ENCODE measurements at regions not wholly inside any gene's neighbourhood (a gene's known extent, or its start where the extent isn't known, plus 50 kb on each side); places are given as distances from the start of the nearest gene placed in this dataset.

- TF ChIP-seq ELF1 (IDR thresholded peaks at IDR 0.05; ENCODE audit: borderline replicate concordance, low read depth), result no peak
- TF ChIP-seq CTCF (IDR thresholded peaks at IDR 0.05 in 2 of 3, conservative IDR thresholded peaks at IDR 0.05 in 1 of 3; ENCODE audit: borderline replicate concordance in 1 of 3, insufficient read depth in 1 of 3, low read depth in 2 of 3, low read length in 2 of 3), result peak; percentile 46 to 72 (median 62); a peak in 5 of 6 replicates
- no peak for TF ChIP-seq POLR2AphosphoS5 (IDR thresholded peaks at IDR 0.05; ENCODE audit: low read depth, low read length)
- TF ChIP-seq POLR2A (IDR thresholded peaks at IDR 0.05; ENCODE audit: borderline replicate concordance, extremely low read depth, insufficient read depth, insufficient read length), result no peak
- TF ChIP-seq FOSL1 (IDR thresholded peaks at IDR 0.05; ENCODE audit: low read depth), result no peak
- TF ChIP-seq ATF3 (IDR thresholded peaks at IDR 0.05), result no peak
- no peak for TF ChIP-seq SRF (IDR thresholded peaks at IDR 0.05; ENCODE audit: low read depth)
- no peak for TF ChIP-seq REST (IDR thresholded peaks at IDR 0.05; ENCODE audit: low read depth)
- no peak for TF ChIP-seq EGR1 (IDR thresholded peaks at IDR 0.05; ENCODE audit: low read depth)
- no peak for TF ChIP-seq SIN3A (IDR thresholded peaks at IDR 0.05; ENCODE audit: low read depth)
- no peak for TF ChIP-seq CEBPB (IDR thresholded peaks at IDR 0.05; ENCODE audit: low read depth)
Observed at GRCh38 chr12:97308576-97309198, 153.9 kb upstream of the RMST start.

Data from HCT116 (cell line).